22Rv1 (cell line): ENCODE measurements at regions not wholly inside any gene's neighbourhood (a gene's known extent, or its start where the extent isn't known, plus 50 kb on each side); places are given as distances from the start of the nearest gene placed in this dataset.

Experiments used
- H3K27ac ChIP-seq: fragments of 450-650 bp; 2 replicates; pipeline ENCODE4 v1.5.1; 2017
- CTCF ChIP-seq: fragments of 450-650 bp; IDR thresholded peaks from 2 replicates; pipeline ENCODE4 v1.5.1; 2017; ENCODE audit warnings: mild to moderate bottlenecking
- ZFX ChIP-seq: fragments of 450-650 bp; IDR thresholded peaks from 2 replicates; pipeline ENCODE4 v1.6.1; 2017; ENCODE audit warnings: antibody characterized with exemption, borderline replicate concordance

DNA sequence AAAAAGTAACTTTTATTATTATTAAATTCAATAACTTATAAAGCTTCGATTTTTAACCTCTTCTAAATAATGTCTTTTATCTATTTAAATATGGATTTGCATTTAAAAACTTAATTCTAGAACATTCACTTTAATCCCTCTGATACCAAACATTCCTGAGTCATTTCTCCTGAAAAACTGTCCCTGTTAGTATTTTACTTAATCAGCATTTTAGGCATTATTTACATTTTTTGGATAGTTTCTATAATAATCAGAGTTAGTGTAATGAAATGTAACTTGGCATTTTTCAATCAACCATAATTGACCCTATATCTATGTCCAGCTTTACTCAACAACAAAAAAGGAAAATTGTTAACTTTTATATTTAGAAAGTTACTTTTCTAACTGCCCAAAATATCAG lies 428.1 kb downstream of the PCDH17 start:
- H3K27ac ChIP-seq, result no peak overlapping the region
- TF ChIP-seq ZFX, result no peak
- TF ChIP-seq CTCF, result no peak

- TF ChIP-seq ZFX (no peak), CTCF (no peak)
- no peak overlapping the region for H3K27ac ChIP-seq
Measured at GRCh38 chr13:58080806-58081205, 449.3 kb downstream of the PCDH17 start.

DNA sequence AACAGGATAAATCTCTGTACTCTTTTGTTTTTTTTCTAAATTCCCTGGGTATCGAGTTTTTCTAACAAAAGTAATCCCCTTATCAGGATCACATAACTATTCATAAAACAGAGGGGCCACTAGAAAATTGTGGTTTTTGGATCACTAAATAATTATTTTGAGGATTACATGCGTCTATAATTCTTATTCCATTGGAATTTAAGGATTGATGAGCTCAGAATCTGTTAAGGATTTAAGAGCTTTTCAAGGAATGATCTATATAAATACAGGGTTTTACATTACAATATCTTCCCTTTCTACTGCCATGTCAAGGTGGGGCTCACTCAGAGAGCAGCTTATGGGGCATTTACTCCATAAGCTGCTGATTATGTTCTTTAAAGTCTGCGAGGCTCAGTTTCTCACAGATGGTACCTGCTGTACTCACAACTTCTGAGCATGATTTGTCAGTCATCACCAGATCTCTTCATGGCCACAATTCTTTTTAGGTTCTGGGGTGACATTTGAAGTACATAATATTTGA lies 449.8 kb downstream of the PCDH17 start:
- TF ChIP-seq ZFX (no peak), CTCF (no peak)
- H3K27ac ChIP-seq, result no peak overlapping the region

- no peak overlapping the region for H3K27ac ChIP-seq
- no peak for TF ChIP-seq ZFX
- no peak for TF ChIP-seq CTCF
Measured at GRCh38 chr13:58083064-58083463, 451.5 kb downstream of the PCDH17 start.

DNA sequence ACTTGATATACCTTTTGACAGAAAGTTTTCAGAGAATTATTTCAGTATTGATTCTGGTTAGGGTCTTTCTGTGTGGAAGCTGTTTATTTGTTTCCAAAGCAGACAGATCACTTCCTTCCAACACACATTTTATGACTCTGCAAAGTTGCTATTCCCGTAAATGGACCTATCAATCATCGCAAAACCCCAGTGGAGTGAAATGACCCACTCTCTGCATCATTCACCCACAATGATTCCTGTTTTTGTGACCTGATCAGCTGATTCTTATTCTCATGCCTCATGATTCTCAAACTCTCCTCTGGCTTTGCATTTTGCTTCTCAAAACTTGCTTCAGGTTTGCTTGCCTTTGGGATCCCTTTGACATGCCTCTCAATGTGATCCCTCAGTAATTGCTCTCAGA lies 453.7 kb downstream of the PCDH17 start:
- TF ChIP-seq CTCF (no peak), ZFX (no peak)
- H3K27ac ChIP-seq, result no peak overlapping the region

DNA sequence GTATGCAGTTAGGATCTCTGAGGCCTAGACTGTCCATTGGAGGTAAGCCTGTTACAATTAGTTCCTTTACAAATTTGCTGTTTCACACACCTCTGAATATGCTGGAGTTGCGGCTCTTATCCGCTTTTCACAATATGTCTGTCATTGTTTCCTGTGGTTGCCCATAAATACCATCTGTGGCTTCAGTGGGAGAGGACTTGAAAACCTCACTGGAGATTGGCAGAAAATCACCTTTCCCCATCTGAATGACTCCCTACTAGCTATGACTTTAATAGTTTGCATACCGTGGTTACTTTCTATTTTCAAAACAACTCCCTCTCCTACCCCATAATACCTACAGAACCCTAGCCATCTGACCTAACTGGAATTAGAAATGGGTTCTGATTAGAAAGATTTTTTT lies 454.3 kb downstream of the PCDH17 start:
- no peak overlapping the region for H3K27ac ChIP-seq
- TF ChIP-seq ZFX (no peak), CTCF (no peak)

DNA sequence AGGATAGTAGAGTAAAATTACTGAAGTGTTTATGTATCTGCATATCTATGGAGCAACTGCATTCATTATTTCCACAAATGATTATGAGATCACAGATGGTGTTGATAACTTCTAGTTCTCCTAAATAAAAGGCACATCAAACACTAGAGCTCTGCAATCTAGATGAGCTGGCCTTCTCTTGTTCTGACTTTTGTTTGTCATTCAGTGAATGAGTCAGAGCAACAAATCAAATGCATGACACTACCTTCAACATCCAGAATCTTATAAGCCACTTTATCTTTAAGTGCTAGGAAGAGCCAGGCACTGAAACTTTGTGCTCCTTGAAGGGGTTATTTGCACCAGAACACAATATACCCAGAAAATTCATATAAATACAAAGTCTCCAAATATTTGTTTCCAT lies 456.0 kb downstream of the PCDH17 start:
- TF ChIP-seq ZFX (no peak), CTCF (no peak)
- no peak overlapping the region for H3K27ac ChIP-seq
